Body of pancreas (tissue), 4 donors: ENCODE measurements at regions not wholly inside any gene's neighbourhood (a gene's known extent, or its start where the extent isn't known, plus 50 kb on each side); places are given as distances from the start of the nearest gene placed in this dataset.

Source experiments
- CTCF ChIP-seq, 7 experiments: fragments of 450-650 bp in 4 of 7; fragments of 200-600 bp in 3 of 7; sonication (generic) in 3 of 7; IDR thresholded peaks; one replicate each; pipeline ENCODE4 v1.5.1; 2016 to 2019; ENCODE audit warnings: antibody characterized with exemption in 7 of 7
- POLR2A ChIP-seq, 3 donors: fragments of 450-650 bp; IDR thresholded peaks; one replicate each; pipeline ENCODE4 v1.6.1; 2016; ENCODE audit warnings: antibody characterized with exemption in 3 of 3, mild to moderate bottlenecking in 2 of 3

DNA sequence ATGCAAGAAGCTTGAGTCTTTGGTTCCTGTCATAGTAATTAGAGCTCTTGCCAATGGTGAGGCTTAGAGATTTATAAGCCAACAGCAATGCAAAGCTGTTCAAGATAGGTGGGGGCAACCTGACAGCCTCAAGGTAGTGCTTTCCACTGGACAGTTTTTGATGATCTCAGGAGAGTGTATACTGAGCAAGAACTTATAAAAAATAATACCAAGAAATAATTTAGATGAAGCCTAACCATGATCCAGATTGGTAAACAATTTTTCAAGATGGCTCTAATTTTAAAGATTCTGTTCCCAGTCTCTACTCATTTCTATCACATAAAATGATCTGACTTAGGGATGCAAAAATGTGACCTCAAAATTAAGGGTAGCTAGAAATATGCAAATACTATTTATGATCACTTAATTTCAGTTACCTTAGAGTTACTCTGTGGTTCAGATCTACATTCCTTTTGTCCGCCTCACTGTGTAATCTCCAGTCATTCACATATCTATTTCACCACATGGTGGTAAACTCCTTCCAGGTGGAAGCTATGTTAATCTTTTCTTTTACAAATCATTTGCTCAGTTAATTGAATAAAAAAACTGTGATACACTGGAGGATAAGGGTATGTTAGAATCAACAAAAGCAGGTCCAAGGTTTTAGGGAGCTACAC, 1228.0 kb upstream of the C9orf72 start:
- TF ChIP-seq POLR2A (IDR thresholded peaks at IDR 0.05): no peak
- no peak for TF ChIP-seq CTCF (IDR thresholded peaks at IDR 0.05)
